GM12874 (cell line): ENCODE measurements at regions not wholly inside any gene's neighbourhood (a gene's known extent, or its start where the extent isn't known, plus 50 kb on each side); places are given as distances from the start of the nearest gene placed in this dataset.

ENCODE experiments used
- CTCF ChIP-seq: IDR thresholded peaks from 2 replicates; pipeline ENCODE4 v1.5.1; 2011; ENCODE audit warnings: low read depth, mild to moderate bottlenecking, control low read depth, low read length, moderate library complexity; ENCODE audit not compliant: insufficient read depth

DNA sequence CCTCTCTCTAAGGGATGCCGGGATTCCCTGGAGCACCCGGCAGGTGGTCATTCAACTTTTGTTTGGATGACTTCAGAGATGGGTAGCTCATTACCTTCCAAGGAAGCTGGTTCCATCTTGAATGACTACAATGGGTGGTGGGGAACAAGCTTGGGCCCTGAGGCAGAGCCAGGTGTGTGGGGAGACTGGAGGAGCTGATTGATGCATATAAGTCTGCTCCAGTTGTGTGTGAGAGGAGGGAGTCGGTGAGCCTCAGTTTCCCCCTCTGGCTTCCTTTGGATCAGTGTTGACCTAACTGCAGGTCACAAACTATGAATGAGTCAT lies 133.8 kb upstream of the ZBTB40 start:
- TF ChIP-seq CTCF, result no peak

DNA sequence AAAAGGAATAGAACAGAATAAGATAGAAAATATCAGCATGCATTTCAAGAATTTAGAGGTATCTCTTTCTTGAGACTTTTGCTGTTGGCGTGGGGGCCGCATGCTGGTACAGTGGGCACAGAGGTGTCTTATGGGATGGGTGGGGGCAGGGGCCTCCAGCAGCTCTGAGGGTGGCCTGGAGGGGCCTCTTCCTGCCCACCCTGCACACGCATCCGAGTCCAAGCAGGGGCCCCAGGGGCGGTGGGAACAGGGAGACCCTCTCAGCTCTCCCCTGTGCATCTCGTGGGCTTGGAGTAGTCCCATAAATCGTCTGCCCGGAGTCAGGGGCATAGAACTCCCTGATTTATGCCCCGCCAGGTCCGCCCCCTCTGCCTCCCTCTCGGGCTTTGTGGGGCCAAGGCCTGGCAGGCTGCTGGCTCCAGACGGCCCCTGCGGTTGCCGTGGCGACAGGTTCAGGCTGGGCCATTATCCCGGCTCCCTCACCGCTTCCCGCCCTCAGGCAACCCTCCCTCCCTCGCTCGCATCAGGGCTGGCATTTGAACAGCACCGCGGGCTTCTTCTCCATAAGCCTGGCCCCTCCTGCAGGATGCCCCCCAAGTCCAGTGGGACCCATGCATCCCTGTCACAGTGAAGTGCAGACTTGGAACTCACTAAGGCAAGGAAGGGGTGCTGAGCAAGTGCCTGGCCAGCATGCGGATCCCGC lies 133.2 kb upstream of the ZBTB40 start:
- TF ChIP-seq CTCF, result no peak

GRCh38 chr1:22319608-22320007 lies 132.0 kb upstream of the ZBTB40 start:
- no peak for TF ChIP-seq CTCF

DNA sequence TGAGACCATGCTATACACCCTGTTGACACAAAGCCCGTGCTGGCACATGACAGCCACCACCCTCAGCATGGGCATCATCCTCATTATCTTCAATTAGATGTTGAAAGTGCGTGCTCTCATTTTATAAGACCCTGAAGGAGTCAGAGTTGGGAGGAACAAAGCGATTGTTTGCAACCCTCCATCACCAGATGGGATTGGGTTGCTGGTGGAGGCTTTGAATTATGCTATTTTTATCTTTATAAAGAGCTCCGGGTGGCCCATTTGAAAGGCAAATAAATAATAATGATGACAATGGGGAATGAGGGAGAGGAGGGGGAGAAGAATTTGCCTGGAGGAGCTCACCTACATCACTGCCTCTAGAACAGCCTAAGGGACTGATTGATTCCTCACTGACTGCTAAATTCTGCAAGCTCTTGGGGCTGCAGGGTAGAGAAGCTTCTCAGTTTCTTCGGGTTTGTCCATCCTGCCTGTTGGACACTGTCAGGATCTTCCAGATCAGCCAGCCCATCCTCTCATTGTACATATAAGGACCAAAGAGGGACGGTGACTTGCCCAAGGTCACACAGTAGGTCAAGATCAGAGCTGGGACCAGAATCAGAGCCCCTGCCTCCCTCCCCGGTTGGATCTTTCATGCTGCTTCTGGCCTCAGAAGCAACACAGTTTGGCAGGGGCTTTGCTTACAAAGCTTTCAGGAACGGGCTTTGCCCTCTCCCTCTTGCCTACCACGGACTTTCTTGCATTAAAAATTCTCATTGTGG lies 130.9 kb upstream of the ZBTB40 start:
- no peak for TF ChIP-seq CTCF

DNA sequence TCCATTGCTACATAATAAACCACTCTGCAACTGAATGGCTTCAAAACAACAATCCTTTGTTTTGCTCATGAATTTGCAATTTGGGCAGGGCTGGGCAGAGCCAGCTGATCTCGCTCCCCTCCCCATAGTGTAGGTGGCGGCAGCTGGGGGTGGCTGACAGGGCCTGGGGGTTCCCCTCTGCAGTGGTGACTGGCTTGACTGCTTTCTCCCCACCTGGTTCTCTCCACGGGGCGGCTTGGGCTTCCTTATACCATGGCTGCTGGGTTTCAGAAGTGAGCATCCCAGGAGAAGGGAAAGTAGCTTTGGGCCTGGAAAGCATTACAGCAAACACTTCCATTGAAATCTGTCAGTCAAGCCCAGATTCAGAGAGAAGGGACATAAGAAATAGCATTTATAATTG lies 129.7 kb upstream of the ZBTB40 start:
- no peak for TF ChIP-seq CTCF

- TF ChIP-seq CTCF, result no peak
These were observed 128.4 kb upstream of the ZBTB40 start for GRCh38 chr1:22323141-22323845.

DNA sequence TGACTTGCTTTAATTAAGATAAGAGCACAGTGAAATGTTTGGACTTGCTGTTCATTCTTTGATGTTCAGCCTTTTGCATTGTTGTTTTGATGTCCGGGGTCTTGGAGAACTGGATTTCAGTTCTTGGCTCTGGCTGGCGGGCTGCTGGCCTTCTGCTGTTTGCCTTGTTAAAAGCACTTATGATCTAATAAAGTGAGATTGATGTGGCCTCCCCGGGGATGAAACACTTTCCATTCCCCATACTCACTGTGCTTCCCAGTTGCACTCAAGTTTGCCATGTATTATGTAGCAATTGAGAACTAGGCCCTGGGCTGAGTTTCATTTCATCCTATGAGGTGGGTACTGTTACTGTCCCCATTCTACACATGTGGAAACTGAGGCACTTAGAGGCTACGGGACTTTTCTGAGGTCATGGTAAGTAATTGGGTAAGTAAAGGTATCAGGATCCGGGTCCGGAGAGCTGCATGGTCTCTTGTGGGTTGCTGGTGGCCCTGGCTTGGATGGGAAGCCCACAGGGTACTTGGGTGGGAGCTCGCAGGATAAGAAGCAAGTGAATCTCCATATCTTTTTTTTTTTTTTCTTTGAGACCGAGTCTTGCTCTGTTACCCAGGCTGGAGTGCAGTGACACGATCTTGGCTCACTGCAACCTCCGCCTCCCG lies 127.7 kb upstream of the ZBTB40 start:
- TF ChIP-seq CTCF, result no peak
